ENCODE measurements at regions not wholly inside any gene's neighbourhood (a gene's known extent, or its start where the extent isn't known, plus 50 kb on each side); places are given as distances from the start of the nearest gene placed in this dataset.
"Not testable (repeated sequence)": the region's sequence is repeated elsewhere in the genome, so short reads cannot be mapped to it uniquely, and the experiment has no call there.

DNA sequence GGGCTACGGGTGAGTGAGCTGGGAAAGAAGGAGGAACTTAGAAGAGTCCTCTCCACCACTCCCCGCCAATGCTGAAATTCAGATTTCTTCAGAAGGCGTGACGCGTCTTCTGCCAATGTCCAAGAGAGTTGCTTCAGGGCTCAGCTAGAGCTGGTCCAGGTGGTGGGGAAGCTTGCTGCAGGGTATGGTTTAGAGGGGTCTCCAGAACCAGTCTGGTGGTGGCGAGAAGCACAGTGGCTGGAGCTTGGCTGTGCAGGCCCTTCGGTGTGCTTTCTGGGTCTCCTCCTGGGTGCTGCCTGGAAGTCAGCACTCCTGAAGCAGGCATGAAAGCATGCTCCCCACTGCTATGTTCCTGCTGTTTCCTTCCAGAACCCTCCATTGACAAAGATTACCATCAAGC, 387.2 kb downstream of the PTPRU start:
- no peak for DNase-seq (ENCODE audit: low read depth)
- TF ChIP-seq, protein P1, sequence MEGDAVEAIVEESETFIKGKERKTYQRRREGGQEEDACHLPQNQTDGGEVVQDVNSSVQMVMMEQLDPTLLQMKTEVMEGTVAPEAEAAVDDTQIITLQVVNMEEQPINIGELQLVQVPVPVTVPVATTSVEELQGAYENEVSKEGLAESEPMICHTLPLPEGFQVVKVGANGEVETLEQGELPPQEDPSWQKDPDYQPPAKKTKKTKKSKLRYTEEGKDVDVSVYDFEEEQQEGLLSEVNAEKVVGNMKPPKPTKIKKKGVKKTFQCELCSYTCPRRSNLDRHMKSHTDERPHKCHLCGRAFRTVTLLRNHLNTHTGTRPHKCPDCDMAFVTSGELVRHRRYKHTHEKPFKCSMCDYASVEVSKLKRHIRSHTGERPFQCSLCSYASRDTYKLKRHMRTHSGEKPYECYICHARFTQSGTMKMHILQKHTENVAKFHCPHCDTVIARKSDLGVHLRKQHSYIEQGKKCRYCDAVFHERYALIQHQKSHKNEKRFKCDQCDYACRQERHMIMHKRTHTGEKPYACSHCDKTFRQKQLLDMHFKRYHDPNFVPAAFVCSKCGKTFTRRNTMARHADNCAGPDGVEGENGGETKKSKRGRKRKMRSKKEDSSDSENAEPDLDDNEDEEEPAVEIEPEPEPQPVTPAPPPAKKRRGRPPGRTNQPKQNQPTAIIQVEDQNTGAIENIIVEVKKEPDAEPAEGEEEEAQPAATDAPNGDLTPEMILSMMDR (IDR thresholded peaks at IDR 0.05; ENCODE audit: control insufficient read depth, insufficient read depth, low read depth, low read length, missing control alignments), result no peak
- no peak overlapping the region for H3K4me3 ChIP-seq (ENCODE audit: control insufficient read depth, low read depth, low read length)

DNA sequence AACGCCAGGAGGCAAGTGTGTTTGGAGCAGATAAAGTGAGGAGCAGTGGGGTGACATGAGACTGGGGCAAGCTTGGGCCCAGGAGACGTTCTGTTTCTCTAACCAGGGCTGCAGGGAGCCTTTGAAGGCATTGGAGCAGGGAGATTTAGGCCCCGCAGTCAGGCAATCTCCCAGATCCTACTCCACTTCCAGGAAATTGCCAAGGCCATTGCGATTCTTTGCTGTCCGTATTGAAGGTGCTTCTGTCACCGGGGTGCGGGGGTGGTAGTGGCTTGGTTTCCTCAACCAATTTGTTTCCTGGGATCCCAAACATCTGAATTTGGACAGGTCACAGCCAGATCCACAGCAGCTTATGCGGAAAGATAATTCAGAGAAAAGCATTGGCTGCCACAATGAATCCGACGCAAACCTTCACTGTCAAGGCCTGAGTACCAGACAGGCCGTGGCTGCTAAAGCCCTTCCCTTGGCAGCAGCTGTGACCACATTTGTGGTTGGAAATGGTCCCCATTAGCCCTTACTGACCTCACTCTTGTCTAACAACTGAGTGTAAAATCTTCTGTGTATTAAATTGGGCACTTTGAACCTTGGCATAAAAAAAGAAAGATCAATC, 385.6 kb downstream of the PTPRU start:
- TF ChIP-seq, protein P1 (IDR thresholded peaks at IDR 0.05; ENCODE audit: control insufficient read depth, insufficient read depth, low read depth, low read length, missing control alignments), result no peak
- no peak overlapping the region for H3K4me3 ChIP-seq (ENCODE audit: control insufficient read depth, low read depth, low read length)
- DNase-seq (ENCODE audit: low read depth), result no peak

DNA sequence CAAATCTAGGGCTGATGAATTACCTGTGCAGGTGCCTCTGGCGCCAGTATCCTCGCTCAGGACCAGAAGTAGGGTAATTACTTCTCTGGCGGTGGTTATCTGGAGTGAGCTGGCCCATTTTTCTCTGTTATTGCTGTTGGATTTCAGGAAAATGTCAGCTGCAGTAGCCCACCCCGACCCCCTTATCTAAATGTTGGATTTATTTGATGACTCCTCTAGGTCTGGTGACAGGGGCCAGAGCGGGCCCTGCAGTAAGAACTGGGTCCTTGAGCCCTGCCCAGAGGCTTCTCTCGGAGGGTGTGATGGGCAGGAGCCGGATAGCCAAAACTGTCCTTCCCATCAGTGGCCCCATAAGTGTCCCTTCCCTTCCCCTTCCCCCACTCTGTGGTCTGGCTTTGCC, 384.3 kb downstream of the PTPRU start:
- no peak for DNase-seq (ENCODE audit: low read depth)

DNA sequence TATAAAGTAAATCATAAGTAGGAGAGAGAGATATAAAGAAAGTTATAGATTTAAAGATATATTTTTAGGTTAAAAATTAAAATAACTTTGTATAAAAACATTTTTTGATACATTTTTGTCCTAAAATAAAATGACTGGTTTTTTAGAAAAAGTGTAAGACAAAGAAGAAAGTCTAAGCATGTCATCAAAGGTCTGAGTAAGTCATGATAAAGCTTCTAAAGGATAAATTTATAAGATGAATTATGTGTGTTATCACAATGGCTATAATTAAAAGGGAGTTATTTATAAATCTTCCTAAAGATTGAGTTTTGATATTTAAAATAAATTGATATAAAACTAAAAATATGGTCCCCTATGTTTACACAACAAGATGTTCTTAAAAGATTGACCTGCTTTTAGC, 370.9 kb downstream of the PTPRU start:
- TF ChIP-seq, protein P1 (IDR thresholded peaks at IDR 0.05; ENCODE audit: control insufficient read depth, insufficient read depth, low read depth, low read length, missing control alignments), result no peak
- no peak overlapping the region for H3K4me3 ChIP-seq (ENCODE audit: control insufficient read depth, low read depth, low read length)
- no peak for DNase-seq (ENCODE audit: low read depth)

More for the DNA sequence above, 384.3 kb downstream of the PTPRU start:
- no peak overlapping the region for H3K4me3 ChIP-seq (ENCODE audit: control insufficient read depth, low read depth, low read length)
- TF ChIP-seq, protein P1 (IDR thresholded peaks at IDR 0.05; ENCODE audit: control insufficient read depth, insufficient read depth, low read depth, low read length, missing control alignments), result no peak

DNA sequence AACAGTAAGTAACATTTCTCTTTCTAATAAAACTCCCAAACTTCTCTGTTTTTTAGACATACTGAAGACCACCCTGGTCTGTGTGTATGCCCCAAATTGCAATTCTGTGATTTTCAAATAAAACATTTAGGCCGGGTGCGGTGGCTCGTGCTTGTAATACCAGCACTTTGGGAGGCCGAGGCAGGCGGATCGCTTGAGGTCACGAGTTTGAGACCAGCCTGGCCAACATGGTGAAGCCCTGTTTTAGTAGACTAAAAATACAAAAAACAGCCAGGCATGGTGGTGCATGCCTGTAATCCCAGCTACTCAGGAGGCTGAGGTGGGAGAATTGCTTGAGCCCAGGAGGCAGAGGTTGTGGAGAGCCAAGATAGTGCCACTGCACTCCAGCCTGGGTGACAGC, 368.5 kb downstream of the PTPRU start:
- H3K4me3 ChIP-seq (ENCODE audit: control insufficient read depth, low read depth, low read length); DNase-seq (ENCODE audit: low read depth): not testable (repeated sequence)

DNA sequence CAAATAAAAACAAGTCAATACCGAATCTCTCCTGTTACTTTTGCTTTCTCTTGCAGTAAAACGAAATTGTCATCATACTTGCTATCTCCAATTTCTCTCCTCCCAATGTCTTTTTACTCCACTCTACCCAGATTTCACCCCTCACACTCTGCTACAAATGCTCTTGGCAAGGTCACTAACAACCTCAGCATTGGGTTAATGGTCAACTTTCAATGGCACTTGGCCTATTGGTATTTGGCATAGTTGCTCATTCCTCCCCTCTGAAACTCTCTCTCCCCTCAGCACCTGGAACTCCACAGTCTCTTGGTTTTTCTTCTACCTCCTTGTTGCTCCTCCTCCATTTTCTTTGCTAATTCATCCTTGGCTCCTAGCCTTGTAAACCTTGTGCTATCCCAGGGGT, 367.3 kb downstream of the PTPRU start:
- no peak for DNase-seq (ENCODE audit: low read depth)
- H3K4me3 ChIP-seq (ENCODE audit: control insufficient read depth, low read depth, low read length), result no peak overlapping the region
- TF ChIP-seq, protein P1 (IDR thresholded peaks at IDR 0.05; ENCODE audit: control insufficient read depth, insufficient read depth, low read depth, low read length, missing control alignments), result no peak

DNA sequence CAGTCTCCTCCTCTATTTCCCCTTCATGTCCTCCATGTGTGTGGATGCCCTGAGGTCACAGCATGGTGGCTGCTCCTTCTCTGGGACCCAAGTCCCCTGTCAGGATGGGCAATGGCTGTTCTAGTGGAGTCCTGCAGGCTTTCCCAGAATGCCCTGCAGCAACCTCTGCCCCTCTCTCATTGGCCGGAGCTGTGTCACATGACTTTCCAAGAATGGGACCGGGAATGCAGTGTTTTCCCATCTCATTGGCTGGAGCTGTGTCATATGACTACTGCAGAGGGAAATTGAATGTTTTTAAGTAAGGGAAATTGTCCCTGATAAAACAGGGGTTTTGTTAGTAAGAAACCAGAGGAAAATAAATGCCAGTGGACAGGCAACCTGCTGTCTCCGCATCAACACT, 365.9 kb downstream of the PTPRU start:
- no peak for DNase-seq (ENCODE audit: low read depth)
- no peak overlapping the region for H3K4me3 ChIP-seq (ENCODE audit: control insufficient read depth, low read depth, low read length)
- TF ChIP-seq, protein P1 (IDR thresholded peaks at IDR 0.05; ENCODE audit: control insufficient read depth, insufficient read depth, low read depth, low read length, missing control alignments), result no peak

Measured in AG09309 (cell line).